ENCODE measurements at regions not wholly inside any gene's neighbourhood (a gene's known extent, or its start where the extent isn't known, plus 50 kb on each side); places are given as distances from the start of the nearest gene placed in this dataset.

GRCh38 chr17:13171790-13172189, 154.0 kb upstream of the ELAC2 start:
- TF ChIP-seq CTCF (IDR thresholded peaks at IDR 0.05) = no peak
- TF ChIP-seq POLR2A (IDR thresholded peaks at IDR 0.05) = no peak
